Umbilical cord (tissue), 1 donor: ENCODE measurements at regions not wholly inside any gene's neighbourhood (a gene's known extent, or its start where the extent isn't known, plus 50 kb on each side); places are given as distances from the start of the nearest gene placed in this dataset.

Experiments used
- DNase-seq: peaks from one replicate; pipeline ENCODE4 v3.0.0-alpha.2; 2015; ENCODE audit warnings: low spot score

GRCh38 chr6:40754461-40755045 is 167.4 kb upstream of the LRFN2 start:
- DNase-seq: peak; percentile 34

GRCh38 chr6:40753675-40754448 is 166.7 kb upstream of the LRFN2 start:
- peak; percentile 70 for DNase-seq

- no peak for DNase-seq
These were observed 165.9 kb upstream of the LRFN2 start for GRCh38 chr6:40753048-40753447.

DNA sequence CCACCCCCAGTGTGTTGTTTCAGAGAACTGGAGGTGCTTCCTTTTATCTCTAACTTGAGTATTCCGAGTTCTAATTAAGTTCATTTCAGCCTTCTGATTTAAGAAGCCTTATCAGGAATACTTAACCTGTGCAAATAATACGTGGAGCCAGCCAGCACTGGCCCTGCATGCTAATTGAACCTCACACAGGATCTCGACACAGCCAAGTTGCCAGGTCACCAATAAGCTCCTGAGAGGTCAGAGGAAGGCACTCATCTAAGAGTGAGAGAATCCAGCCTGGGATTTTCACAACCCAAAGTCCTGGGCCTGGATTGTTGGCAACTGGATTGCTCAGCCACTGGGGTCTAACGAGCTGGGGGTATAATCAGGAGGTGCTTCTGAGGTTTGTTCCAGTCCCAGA is 157.7 kb upstream of the LRFN2 start:
- DNase-seq: no peak

DNA sequence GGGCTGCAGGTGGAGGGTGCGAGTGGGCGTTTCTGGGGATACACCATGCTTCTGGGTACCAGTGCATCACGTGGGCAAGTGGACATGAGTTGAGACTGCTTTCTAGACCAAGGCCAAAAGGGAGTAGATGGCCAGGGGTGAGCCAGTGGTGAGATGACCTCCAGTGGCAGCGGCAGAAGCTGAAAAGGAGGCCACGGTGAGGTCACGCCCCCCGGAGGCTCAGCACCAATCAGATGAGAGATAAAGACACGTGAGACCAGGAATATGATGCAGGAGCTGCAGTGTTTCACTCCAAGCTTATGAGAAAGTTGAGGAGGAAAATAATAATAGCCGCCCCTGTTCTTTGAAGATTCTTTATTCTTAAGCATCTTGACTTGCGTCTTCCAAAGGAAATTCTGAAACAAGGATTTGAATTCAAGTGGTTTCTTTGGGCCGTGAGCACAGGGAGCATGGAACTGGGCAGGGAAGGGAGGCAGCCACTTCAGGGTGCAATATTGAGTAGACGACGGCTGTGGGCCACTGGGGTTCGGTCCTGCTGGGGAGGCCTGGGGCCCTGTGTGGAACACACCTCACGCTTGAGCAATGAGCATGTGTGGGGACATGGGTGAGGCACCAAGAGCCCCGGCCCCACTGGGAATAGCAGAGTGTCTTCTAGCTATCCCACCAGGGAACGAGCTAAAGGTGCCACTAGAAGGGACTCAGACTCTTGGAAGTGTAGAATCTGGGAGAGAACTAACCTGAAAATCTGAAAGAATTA is 156.7 kb upstream of the LRFN2 start:
- no peak for DNase-seq

DNA sequence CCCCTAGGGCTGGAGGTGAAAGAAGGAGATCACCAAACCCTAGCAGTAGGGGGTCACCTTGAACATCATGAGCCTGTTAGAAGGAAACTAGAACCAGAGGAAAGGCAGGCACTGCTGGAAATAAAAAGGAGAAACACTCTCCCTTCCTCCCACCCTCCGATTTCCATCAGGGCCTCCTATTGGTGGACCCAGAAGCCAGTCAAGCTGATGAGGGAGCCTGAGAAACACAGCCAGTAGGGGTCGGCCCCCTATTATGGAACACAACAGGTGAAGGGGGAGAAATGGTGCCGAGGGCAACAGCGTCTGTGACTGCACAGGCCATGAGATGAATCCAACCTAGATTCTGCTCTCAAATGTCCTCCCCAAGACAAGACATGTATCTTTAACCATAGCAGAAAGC is 156.1 kb upstream of the LRFN2 start:
- DNase-seq: no peak

DNA sequence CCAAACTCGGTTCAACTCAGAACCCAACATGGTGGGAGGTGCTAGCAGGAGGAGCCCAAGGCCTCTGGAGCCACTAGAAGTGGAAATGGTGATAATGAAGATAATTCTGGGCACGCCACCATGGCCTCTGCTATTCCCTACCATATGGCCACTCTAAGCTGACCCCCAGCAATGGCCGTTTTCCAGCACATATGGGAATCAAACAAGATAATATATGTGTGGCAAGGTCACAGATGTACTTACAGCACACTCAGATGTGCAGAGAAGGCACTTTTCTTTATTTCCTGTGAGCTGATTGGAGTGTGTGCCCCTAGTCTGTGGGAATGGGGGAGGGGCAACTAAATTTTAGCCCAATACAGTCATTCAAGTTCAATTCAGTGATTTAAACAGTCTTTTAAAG is 153.4 kb upstream of the LRFN2 start:
- no peak for DNase-seq

GRCh38 chr6:40738551-40739193 is 151.5 kb upstream of the LRFN2 start:
- DNase-seq: no peak

GRCh38 chr6:40735521-40735920 is 148.4 kb upstream of the LRFN2 start:
- DNase-seq: no peak

DNA sequence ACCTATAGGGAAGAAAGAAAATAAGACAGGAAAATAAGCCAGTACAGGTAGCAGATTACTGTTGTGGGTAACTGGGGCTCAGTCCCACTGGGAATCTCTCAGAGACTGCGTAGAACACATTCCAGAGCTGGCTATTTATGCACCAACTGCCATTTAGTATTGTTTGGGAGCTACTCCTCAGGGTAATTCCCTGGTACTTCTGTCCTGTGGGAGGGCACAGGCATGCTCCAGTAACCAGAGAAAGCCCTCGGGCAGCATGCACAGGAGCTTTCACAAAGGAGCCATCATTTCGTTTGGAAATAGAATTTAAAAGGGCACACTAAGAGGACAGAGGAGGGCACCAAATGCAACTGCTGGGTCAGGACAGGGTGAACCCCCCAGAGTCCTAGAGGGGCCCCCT is 148.0 kb upstream of the LRFN2 start:
- DNase-seq: no peak

DNA sequence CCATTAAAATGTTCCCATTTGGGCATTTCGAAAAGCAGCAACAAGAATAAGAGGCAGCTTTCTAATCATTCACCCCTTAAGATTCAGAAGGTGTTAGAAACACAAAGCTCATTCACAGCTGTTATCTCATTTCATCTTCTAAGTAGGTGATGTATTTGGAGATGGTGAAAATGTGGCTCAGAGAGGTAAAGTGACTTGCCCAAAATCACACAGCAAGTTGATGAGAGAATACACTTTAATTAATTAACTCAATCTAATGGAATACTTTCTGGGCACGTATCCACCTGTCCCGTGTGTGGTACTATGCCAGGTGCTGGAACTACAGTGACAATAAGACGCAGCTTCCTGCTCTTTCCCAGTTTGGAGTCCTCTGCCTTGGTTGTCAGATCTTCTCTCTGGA is 147.4 kb upstream of the LRFN2 start:
- no peak for DNase-seq

DNA sequence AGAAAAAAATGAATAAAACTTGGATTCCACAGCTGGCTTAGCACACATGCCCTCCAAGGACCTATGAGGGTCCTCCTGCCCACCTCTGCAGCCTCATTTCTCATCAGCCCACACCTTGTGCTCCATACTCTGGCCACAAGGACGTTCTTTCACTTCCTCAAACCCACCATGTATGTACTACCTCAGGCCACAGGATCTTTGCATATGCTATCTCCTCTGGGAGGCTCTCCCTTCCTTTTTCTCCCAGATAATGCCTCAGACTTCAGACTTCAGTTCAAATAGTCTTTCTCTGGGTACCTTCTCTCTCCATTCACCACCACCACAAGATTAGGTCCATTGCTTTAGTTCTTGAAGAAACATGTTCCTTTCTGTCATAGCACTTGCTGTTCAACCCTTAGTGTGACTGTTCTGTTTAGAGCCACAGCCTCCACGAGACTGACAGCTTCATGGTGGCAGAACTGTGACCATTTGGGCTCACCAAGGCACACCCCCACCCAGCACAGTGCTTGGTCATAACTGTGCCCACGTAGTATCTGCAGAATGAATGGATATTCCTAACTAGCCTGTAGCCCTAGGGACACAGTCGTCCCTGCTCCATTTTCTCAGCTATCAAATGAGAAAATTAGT is 146.7 kb upstream of the LRFN2 start:
- DNase-seq: no peak

- DNase-seq: no peak
These were observed 146.1 kb upstream of the LRFN2 start for GRCh38 chr6:40733290-40733689.

- no peak for DNase-seq
These were observed 145.7 kb upstream of the LRFN2 start for GRCh38 chr6:40732878-40733277.

DNA sequence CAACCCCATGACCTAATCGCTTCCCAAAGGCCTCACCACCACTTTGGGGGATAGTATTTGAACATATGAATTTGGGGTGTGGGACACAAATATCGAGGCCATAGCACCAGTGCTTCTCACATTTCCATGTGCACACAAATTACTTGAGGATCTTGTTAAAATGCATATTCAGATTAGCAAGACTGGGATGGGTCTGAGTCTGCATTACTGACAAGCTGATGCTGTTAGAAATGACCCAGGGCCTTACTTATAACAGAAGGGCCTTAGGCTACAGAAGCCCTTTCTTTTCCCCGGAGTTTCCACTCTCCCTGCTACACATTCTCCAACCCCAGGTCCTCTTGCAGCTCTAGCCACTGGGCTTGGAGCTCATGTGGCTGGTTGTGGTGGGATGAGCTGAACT is 141.5 kb upstream of the LRFN2 start:
- DNase-seq: no peak

DNA sequence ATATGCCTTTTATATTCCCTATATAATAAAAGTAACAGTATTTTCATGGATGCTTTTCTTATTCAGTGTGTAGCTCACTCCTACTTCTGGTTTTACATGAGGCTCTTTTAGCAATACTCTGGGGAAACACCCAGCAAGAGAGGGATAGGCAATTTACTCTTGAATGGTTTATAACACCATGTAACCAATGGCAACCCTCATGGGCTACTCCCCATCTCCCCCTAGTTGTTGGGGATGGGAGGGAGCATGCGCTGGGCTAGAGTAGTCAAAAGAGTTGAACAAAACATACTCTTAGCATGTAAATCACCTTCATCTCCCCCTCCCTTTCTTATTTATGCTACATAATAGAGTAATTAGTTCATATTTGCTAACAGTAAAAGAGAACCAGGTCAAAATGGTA is 140.1 kb upstream of the LRFN2 start:
- DNase-seq: no peak

- no peak for DNase-seq
These were observed 139.7 kb upstream of the LRFN2 start for GRCh38 chr6:40726853-40727252.

DNA sequence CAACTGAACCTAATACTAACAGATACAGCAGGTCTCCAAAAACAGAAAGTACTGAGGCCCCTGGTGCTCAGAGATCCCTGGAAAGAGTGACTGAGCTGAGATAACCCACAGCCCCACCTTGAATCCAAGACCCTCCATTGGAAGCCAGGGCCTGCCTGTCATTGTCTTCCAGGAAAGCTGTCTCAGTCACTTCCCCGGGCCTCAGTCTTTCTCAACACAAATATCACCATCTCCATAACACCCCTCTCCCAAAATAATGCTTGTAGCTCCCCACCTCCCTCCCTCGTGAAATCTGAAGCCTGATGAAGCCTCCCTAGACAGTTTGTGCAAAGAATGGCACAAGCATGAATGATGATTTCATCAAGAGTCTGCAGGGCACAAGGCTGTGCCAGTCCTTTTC is 138.2 kb upstream of the LRFN2 start:
- DNase-seq: no peak

GRCh38 chr6:40724886-40725285 is 137.7 kb upstream of the LRFN2 start:
- no peak for DNase-seq

- DNase-seq: no peak
These were observed 136.8 kb upstream of the LRFN2 start for GRCh38 chr6:40723967-40724366.

DNA sequence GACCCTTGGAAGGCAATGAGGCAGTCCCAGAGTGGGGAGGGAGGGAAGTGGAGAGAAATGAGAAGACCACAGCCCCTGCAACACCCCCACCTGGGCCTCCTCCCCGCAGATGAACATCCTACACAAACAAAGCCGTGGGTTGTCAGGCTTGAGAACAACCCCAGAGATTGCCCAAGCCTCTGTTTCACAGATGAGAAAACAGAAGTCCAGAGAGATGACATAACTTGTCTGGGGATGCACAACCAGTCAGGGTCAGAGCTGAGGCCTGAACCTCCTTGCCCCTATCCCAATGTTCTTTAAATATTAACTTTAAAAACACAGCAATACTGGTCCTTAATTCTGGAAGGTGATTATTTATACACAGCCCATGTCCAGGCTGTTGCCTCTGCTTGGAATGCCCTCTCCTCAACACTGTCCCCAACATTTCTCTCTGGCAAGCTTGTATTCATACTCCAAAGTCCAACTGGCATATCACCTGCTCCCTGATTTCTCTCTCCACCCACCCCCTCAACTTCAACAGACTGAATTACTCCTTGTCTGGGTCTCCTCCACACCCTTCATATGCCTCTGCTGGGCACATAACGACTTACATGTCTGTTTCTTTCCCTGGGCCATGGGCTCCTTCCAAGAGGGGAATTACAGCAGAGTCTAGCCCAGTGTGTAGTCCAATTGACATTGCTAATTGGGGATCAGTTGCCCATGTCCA is 135.5 kb upstream of the LRFN2 start:
- peak; percentile 71 for DNase-seq
